ENCODE measurements at regions not wholly inside any gene's neighbourhood (a gene's known extent, or its start where the extent isn't known, plus 50 kb on each side); places are given as distances from the start of the nearest gene placed in this dataset.
"Not testable (repeated sequence)": the region's sequence is repeated elsewhere in the genome, so short reads cannot be mapped to it uniquely, and the experiment has no call there.

- not testable (repeated sequence) for DNase-seq (ENCODE audit: low read depth in 2 of 2)
Observed at GRCh38 chr10:46095943-46096342, 49.9 kb upstream of the MSMB start.

GRCh38 chr10:46096446-46096845 lies 50.4 kb upstream of the MSMB start:
- peak in 1 of 2 donors; percentile 9 for DNase-seq (ENCODE audit: low read depth in 2 of 2)

- peak; percentile 22 to 29 for DNase-seq (ENCODE audit: low read depth in 2 of 2)
Observed at GRCh38 chr10:46096909-46097575, 51.0 kb upstream of the MSMB start.

- DNase-seq (ENCODE audit: low read depth in 2 of 2), result no peak
Observed at GRCh38 chr10:46097576-46098317, 51.7 kb upstream of the MSMB start.

- peak in 1 of 2 donors; percentile 30 for DNase-seq (ENCODE audit: low read depth in 2 of 2)
Observed at GRCh38 chr10:46098386-46098785, 52.3 kb upstream of the MSMB start.

GRCh38 chr10:46098925-46099324 lies 52.9 kb upstream of the MSMB start:
- DNase-seq (ENCODE audit: low read depth in 2 of 2), result not testable (repeated sequence)

GRCh38 chr10:46104071-46104585 lies 58.1 kb upstream of the MSMB start:
- no peak for DNase-seq (ENCODE audit: low read depth in 2 of 2)

GRCh38 chr10:46105416-46105815 lies 59.3 kb upstream of the MSMB start:
- not testable (repeated sequence) for DNase-seq (ENCODE audit: low read depth in 2 of 2)

- not testable (repeated sequence) for DNase-seq (ENCODE audit: low read depth in 2 of 2)
Observed at GRCh38 chr10:46105856-46106409, 59.9 kb upstream of the MSMB start.

- peak; percentile 34 to 53 for DNase-seq (ENCODE audit: low read depth in 2 of 2)
Observed at GRCh38 chr10:46106410-46107255, 60.6 kb upstream of the MSMB start.

GRCh38 chr10:46108158-46108499 lies 62.1 kb upstream of the MSMB start:
- DNase-seq (ENCODE audit: low read depth in 2 of 2), result not testable (repeated sequence)

GRCh38 chr10:46154271-46154670 lies 108.2 kb upstream of the MSMB start:
- DNase-seq (ENCODE audit: low read depth in 2 of 2), result not testable (repeated sequence)

- not testable (repeated sequence) for DNase-seq (ENCODE audit: low read depth in 2 of 2)
Observed at GRCh38 chr10:46154683-46155082, 108.6 kb upstream of the MSMB start.

- not testable (repeated sequence) for DNase-seq (ENCODE audit: low read depth in 2 of 2)
Observed at GRCh38 chr10:46156866-46157265, 110.8 kb upstream of the MSMB start.

- no peak for DNase-seq (ENCODE audit: low read depth in 2 of 2)
Observed at GRCh38 chr10:46169736-46170135, 117.1 kb upstream of the ANTXRL start.

- DNase-seq (ENCODE audit: low read depth in 2 of 2), result no peak
Observed at GRCh38 chr10:46170789-46171188, 116.0 kb upstream of the ANTXRL start.

GRCh38 chr10:46171661-46172060 lies 115.1 kb upstream of the ANTXRL start:
- DNase-seq (ENCODE audit: low read depth in 2 of 2), result no peak

GRCh38 chr10:46175296-46175695 lies 111.5 kb upstream of the ANTXRL start:
- no peak for DNase-seq (ENCODE audit: low read depth in 2 of 2)

- no peak for DNase-seq (ENCODE audit: low read depth in 2 of 2)
Observed at GRCh38 chr10:46175831-46176230, 111.0 kb upstream of the ANTXRL start.

- DNase-seq (ENCODE audit: low read depth in 2 of 2), result not testable (repeated sequence)
Observed at GRCh38 chr10:46187431-46187830, 99.4 kb upstream of the ANTXRL start.

- no peak for DNase-seq (ENCODE audit: low read depth in 2 of 2)
Observed at GRCh38 chr10:46197050-46197449, 89.7 kb upstream of the ANTXRL start.

GRCh38 chr10:46198516-46198915 lies 88.3 kb upstream of the ANTXRL start:
- DNase-seq (ENCODE audit: low read depth in 2 of 2), result no peak

All from lung microvascular endothelial cell (primary cell).